NB4 (cell line): ENCODE measurements at regions not wholly inside any gene's neighbourhood (a gene's known extent, or its start where the extent isn't known, plus 50 kb on each side); places are given as distances from the start of the nearest gene placed in this dataset.

Experiments
- MYC ChIP-seq: IDR thresholded peaks from 2 replicates; pipeline ENCODE4 v1.6.1; 2011; ENCODE audit warnings: low read depth, low read length
- POLR2A ChIP-seq: IDR thresholded peaks from 2 replicates; pipeline ENCODE4 v1.6.1; 2011; ENCODE audit warnings: mild to moderate bottlenecking; ENCODE audit not compliant: insufficient read length; ENCODE audit errors: extremely low read depth
- TF ChIP-seq, protein P1 (sequence below): IDR thresholded peaks from one replicate; pipeline ENCODE4 v1.5.1; 2012; ENCODE audit warnings: low read depth, low read length
- TF ChIP-seq, protein P2 (sequence below): IDR thresholded peaks from 2 replicates; pipeline ENCODE4 v1.6.1; 2011; ENCODE audit warnings: low read depth, low read length

DNA sequence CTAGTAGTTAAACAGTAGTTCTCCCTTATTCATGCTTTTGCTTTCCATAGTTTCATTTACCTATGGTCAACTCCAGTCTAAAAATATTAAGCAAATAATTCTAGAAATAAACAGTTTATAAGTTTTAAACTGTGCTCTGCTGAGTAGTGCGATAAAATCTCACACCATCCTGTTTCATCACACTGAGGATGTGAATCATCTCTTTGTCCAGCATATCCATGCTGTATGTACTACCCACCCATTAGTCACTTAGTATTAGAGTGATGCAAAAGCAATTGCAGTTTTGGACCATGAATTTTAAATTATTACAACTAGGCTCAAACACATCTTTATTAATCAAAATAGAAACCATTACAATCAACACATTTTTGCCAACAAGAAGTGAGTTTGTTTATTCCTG is 187.4 kb downstream of the TEX13C start:
- TF ChIP-seq, protein P1, sequence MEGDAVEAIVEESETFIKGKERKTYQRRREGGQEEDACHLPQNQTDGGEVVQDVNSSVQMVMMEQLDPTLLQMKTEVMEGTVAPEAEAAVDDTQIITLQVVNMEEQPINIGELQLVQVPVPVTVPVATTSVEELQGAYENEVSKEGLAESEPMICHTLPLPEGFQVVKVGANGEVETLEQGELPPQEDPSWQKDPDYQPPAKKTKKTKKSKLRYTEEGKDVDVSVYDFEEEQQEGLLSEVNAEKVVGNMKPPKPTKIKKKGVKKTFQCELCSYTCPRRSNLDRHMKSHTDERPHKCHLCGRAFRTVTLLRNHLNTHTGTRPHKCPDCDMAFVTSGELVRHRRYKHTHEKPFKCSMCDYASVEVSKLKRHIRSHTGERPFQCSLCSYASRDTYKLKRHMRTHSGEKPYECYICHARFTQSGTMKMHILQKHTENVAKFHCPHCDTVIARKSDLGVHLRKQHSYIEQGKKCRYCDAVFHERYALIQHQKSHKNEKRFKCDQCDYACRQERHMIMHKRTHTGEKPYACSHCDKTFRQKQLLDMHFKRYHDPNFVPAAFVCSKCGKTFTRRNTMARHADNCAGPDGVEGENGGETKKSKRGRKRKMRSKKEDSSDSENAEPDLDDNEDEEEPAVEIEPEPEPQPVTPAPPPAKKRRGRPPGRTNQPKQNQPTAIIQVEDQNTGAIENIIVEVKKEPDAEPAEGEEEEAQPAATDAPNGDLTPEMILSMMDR, result no peak
- TF ChIP-seq POLR2A, result no peak
- TF ChIP-seq, protein P2, sequence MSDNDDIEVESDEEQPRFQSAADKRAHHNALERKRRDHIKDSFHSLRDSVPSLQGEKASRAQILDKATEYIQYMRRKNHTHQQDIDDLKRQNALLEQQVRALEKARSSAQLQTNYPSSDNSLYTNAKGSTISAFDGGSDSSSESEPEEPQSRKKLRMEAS, result no peak
- no peak for TF ChIP-seq MYC
